SK-N-MC (cell line): ENCODE measurements at regions not wholly inside any gene's neighbourhood (a gene's known extent, or its start where the extent isn't known, plus 50 kb on each side); places are given as distances from the start of the nearest gene placed in this dataset.
"Not testable (repeated sequence)": the region's sequence is repeated elsewhere in the genome, so short reads cannot be mapped to it uniquely, and the experiment has no call there.

ENCODE experiments used
- DNase-seq: peaks from one replicate; pipeline ENCODE4 v3.0.0-alpha.2; 2011; ENCODE audit warnings: low read depth, low spot score
- H3K27ac ChIP-seq: fragments of 200-600 bp; sonication (generic); 2 replicates; pipeline ENCODE4 v1.5.1; 2016; ENCODE audit warnings: mixed run types
- H3K36me3 ChIP-seq: fragments of 200-600 bp; sonication (generic); 2 replicates; pipeline ENCODE4 v1.6.1; 2017; ENCODE audit warnings: antibody characterized with exemption, low read length, mixed read lengths; ENCODE audit not compliant: insufficient read depth
- H3K4me3 ChIP-seq: fragments of 200-600 bp; sonication (generic); 2 replicates; pipeline ENCODE4 v1.5.1; 2016
- H3K9ac ChIP-seq: fragments of 200-600 bp; sonication (generic); 2 replicates; pipeline ENCODE4 v1.8.0; 2017; ENCODE audit warnings: mixed run types, mixed read lengths; ENCODE audit not compliant: insufficient read length
- H3K9me3 ChIP-seq: fragments of 200-600 bp; sonication (generic); 2 replicates; pipeline ENCODE4 v1.6.1; 2017; ENCODE audit warnings: low read depth, mild to moderate bottlenecking, antibody characterized with exemption, low read length, moderate library complexity, mixed read lengths
- EZH2 ChIP-seq: fragments of 200-600 bp; sonication (generic); IDR thresholded peaks from one replicate; pipeline ENCODE4 v1.6.1; 2017; ENCODE audit warnings: antibody characterized with exemption
- FOXP2 ChIP-seq: optimal IDR thresholded peaks from 2 replicates; pipeline ENCODE3; 2011; ENCODE audit warnings: mild to moderate bottlenecking, moderate library complexity; ENCODE audit not compliant: insufficient read depth; ENCODE audit errors: extremely low read length, control extremely low read depth
- POLR2AphosphoS5 ChIP-seq: IDR thresholded peaks from 2 replicates; pipeline ENCODE4 v1.6.1; 2012; ENCODE audit warnings: mild to moderate bottlenecking, low read depth, low read length, borderline replicate concordance

- no peak overlapping the region for H3K27ac ChIP-seq
- H3K36me3 ChIP-seq = no peaks in the 10 kb centered on the region
- H3K9ac ChIP-seq = no peak overlapping the region
- DNase-seq = no peak
- H3K9me3 ChIP-seq = no peaks in the 10 kb centered on the region
- H3K4me3 ChIP-seq = no peak overlapping the region
- TF ChIP-seq EZH2 (no peak), POLR2AphosphoS5 (no peak), FOXP2 (no peak)
Measured at GRCh38 chr16:60120586-60120985, 1386.5 kb upstream of the GOT2 start.

GRCh38 chr16:60110531-60110930, 1376.4 kb upstream of the GOT2 start:
- H3K27ac ChIP-seq = no peak overlapping the region
- TF ChIP-seq FOXP2 (no peak), POLR2AphosphoS5 (no peak), EZH2 (no peak)
- no peaks in the 10 kb centered on the region for H3K36me3 ChIP-seq
- DNase-seq = no peak
- H3K9me3 ChIP-seq = no peaks in the 10 kb centered on the region
- no peak overlapping the region for H3K4me3 ChIP-seq
- no peak overlapping the region for H3K9ac ChIP-seq

- no peak for TF ChIP-seq EZH2
- TF ChIP-seq FOXP2 = no peak
- TF ChIP-seq POLR2AphosphoS5 = no peak
- H3K4me3 ChIP-seq = peak overlapping the region; percentile 33; the same call in 1 of the 2 replicates
- H3K27ac ChIP-seq = no peak overlapping the region
- H3K9me3 ChIP-seq = no peaks in the 10 kb centered on the region
- no peak for DNase-seq
- H3K36me3 ChIP-seq = no peaks in the 10 kb centered on the region
- no peak overlapping the region for H3K9ac ChIP-seq
Measured at GRCh38 chr16:60107871-60108270, 1373.8 kb upstream of the GOT2 start.

- Histone ChIP-seq H3K4me3 (peak overlapping the region; percentile 33; the same call in 1 of the 2 replicates), H3K36me3 (no peaks in the 10 kb centered on the region), H3K9ac (no peak overlapping the region), H3K27ac (no peak overlapping the region), H3K9me3 (no peaks in the 10 kb centered on the region)
- TF ChIP-seq POLR2AphosphoS5 (no peak), FOXP2 (no peak), EZH2 (no peak)
- no peak for DNase-seq
Measured at GRCh38 chr16:60107437-60107836, 1373.3 kb upstream of the GOT2 start.

- Histone ChIP-seq H3K4me3 (no peak overlapping the region), H3K27ac (no peak overlapping the region), H3K36me3 (no peaks in the 10 kb centered on the region), H3K9ac (no peak overlapping the region), H3K9me3 (no peaks in the 10 kb centered on the region)
- DNase-seq = no peak
- no peak for TF ChIP-seq FOXP2
- no peak for TF ChIP-seq POLR2AphosphoS5
- no peak for TF ChIP-seq EZH2
Measured at GRCh38 chr16:60100371-60100770, 1366.3 kb upstream of the GOT2 start.

- Histone ChIP-seq H3K4me3 (no peak overlapping the region), H3K9ac (no peak overlapping the region), H3K36me3 (no peaks in the 10 kb centered on the region), H3K27ac (peak overlapping the region; percentile 25; the same call in 1 of the 2 replicates), H3K9me3 (no peaks in the 10 kb centered on the region)
- TF ChIP-seq POLR2AphosphoS5 = no peak
- no peak for TF ChIP-seq FOXP2
- no peak for TF ChIP-seq EZH2
- DNase-seq = no peak
Measured at GRCh38 chr16:60091529-60091928, 1357.4 kb upstream of the GOT2 start.

GRCh38 chr16:60091071-60091470, 1357.0 kb upstream of the GOT2 start:
- Histone ChIP-seq H3K36me3 (no peaks in the 10 kb centered on the region), H3K9ac (no peak overlapping the region), H3K4me3 (no peak overlapping the region), H3K9me3 (no peaks in the 10 kb centered on the region), H3K27ac (peak overlapping the region; percentile 67; the same call in 1 of the 2 replicates)
- DNase-seq = no peak
- TF ChIP-seq POLR2AphosphoS5 (no peak), EZH2 (no peak), FOXP2 (no peak)

GRCh38 chr16:60087530-60087929, 1353.4 kb upstream of the GOT2 start:
- no peaks in the 10 kb centered on the region for H3K9me3 ChIP-seq
- no peak overlapping the region for H3K9ac ChIP-seq
- no peak for DNase-seq
- no peak overlapping the region for H3K27ac ChIP-seq
- TF ChIP-seq FOXP2 (no peak), EZH2 (no peak), POLR2AphosphoS5 (no peak)
- H3K4me3 ChIP-seq = no peak overlapping the region
- H3K36me3 ChIP-seq = no peaks in the 10 kb centered on the region

GRCh38 chr16:60078819-60079218, 1344.7 kb upstream of the GOT2 start:
- not testable (repeated sequence) for H3K9me3 ChIP-seq, H3K4me3 ChIP-seq, H3K27ac ChIP-seq, DNase-seq, H3K36me3 ChIP-seq, H3K9ac ChIP-seq

GRCh38 chr16:60077861-60078260, 1343.7 kb upstream of the GOT2 start:
- H3K4me3 ChIP-seq = no peak overlapping the region
- H3K27ac ChIP-seq = no peak overlapping the region
- no peaks in the 10 kb centered on the region for H3K36me3 ChIP-seq
- no peaks in the 10 kb centered on the region for H3K9me3 ChIP-seq
- DNase-seq = no peak
- H3K9ac ChIP-seq = no peak overlapping the region
- TF ChIP-seq EZH2 (no peak), FOXP2 (no peak), POLR2AphosphoS5 (no peak)
